PC-3 (cell line): ENCODE measurements at regions not wholly inside any gene's neighbourhood (a gene's known extent, or its start where the extent isn't known, plus 50 kb on each side); places are given as distances from the start of the nearest gene placed in this dataset.

ENCODE experiments used
- ATAC-seq: fragments of 200-7000 bp; cut with Tn5 transposase; 2 replicates; pipeline ENCODE4 v1.9.1; 2020; ENCODE audit warnings: mild to moderate bottlenecking, moderate library complexity
- BruUV-seq: library from RNA; stranded (reverse); fragments of 400-500 nt; replicated peaks from 2 replicates; lab custom pipeline; 2021; lab: Mats Ljungman, UMichigan
- CTCF ChIA-PET: fragments of 300-600 bp; sonication (Branson Sonifier 250); formaldehyde crosslinking; loops from one replicate; lab custom pipeline; 2022; ENCODE audit warnings: antibody characterized with exemption; lab: Charles Lee
- POLR2A ChIA-PET: fragments of 300-600 bp; sonication (Branson Sonifier 250); formaldehyde crosslinking; loops from one replicate; lab custom pipeline; 2022; ENCODE audit warnings: antibody characterized with exemption; ENCODE audit not compliant: unreplicated experiment; lab: Charles Lee
- DNase-seq: peaks from one replicate; pipeline ENCODE4 v3.0.0-alpha.2; 2015
- H2AFZ ChIP-seq: fragments of 300-600 bp; sonication (generic); 2 replicates; pipeline ENCODE4 v1.6.0; 2016; ENCODE audit warnings: antibody characterized with exemption, low read length
- H3F3A ChIP-seq: fragments of 300-600 bp; sonication (generic); one replicate; pipeline ENCODE4 v1.6.0; 2017; ENCODE audit warnings: antibody characterized with exemption, low read length, control low read depth, mild to moderate bottlenecking; ENCODE audit not compliant: unreplicated experiment
- H3K27ac ChIP-seq: fragments of 300-600 bp; sonication (generic); 2 replicates; pipeline ENCODE4 v1.5.1; 2016; ENCODE audit warnings: mild to moderate bottlenecking, low read length
- H3K27me3 ChIP-seq: fragments of 300-600 bp; sonication (generic); 2 replicates; pipeline ENCODE4 v1.6.1; 2016; ENCODE audit warnings: low read length, mixed read lengths
- H3K36me3 ChIP-seq: fragments of 300-600 bp; sonication (generic); 2 replicates; pipeline ENCODE4 v1.6.1; 2016; ENCODE audit warnings: low read depth, mixed run types, low read length, mixed read lengths
- H3K4me1 ChIP-seq: fragments of 300-600 bp; sonication (generic); 2 replicates; pipeline ENCODE4 v1.5.1; 2016; ENCODE audit warnings: low read length; ENCODE audit not compliant: insufficient read depth
- H3K4me2 ChIP-seq: fragments of 300-600 bp; sonication (generic); 2 replicates; pipeline ENCODE4 v1.6.0; 2016; ENCODE audit warnings: low read length
- H3K4me3 ChIP-seq: fragments of 300-600 bp; sonication (generic); 2 replicates; pipeline ENCODE4 v1.5.1; 2016; ENCODE audit warnings: mild to moderate bottlenecking, low read length, mixed read lengths
- H3K79me2 ChIP-seq: fragments of 300-600 bp; sonication (generic); 2 replicates; pipeline ENCODE4 v1.6.1; 2017; ENCODE audit warnings: low read length, mixed read lengths
- H3K9ac ChIP-seq: fragments of 300-600 bp; sonication (generic); 2 replicates; pipeline ENCODE4 v1.6.0; 2016; ENCODE audit warnings: mild to moderate bottlenecking, low read length
- H3K9me2 ChIP-seq: fragments of 300-600 bp; sonication (generic); replicated peaks from 2 replicates; pipeline ENCODE4 v1.6.1; 2016; ENCODE audit warnings: mixed run types, low read length, mixed read lengths
- H3K9me3 ChIP-seq: fragments of 300-600 bp; sonication (generic); 2 replicates; pipeline ENCODE4 v1.6.1; 2016; ENCODE audit warnings: low read length, mixed read lengths
- H4K20me1 ChIP-seq: fragments of 300-600 bp; sonication (generic); 2 replicates; pipeline ENCODE4 v1.6.1; 2016; ENCODE audit warnings: low read length, mixed read lengths
- EZH2 ChIP-seq: fragments of 300-600 bp; sonication (generic); IDR thresholded peaks from one replicate; pipeline ENCODE4 v1.6.1; 2017; ENCODE audit warnings: antibody characterized with exemption, mild to moderate bottlenecking, low read length; ENCODE audit not compliant: unreplicated experiment
- EZH2phosphoT487 ChIP-seq: fragments of 300-600 bp; sonication (generic); IDR thresholded peaks from 2 replicates; pipeline ENCODE4 v1.6.1; 2018; ENCODE audit warnings: mild to moderate bottlenecking, antibody characterized with exemption, low read length, borderline replicate concordance
- intact Hi-C: fragments of 100-400 bp; cut with micrococcal nuclease; formaldehyde crosslinking; loops from 2 replicates; pipeline ENCODE4 v1.9.0; 2023
- TF ChIP-seq, protein P1 (sequence below): fragments of 300-600 bp; sonication (generic); conservative IDR thresholded peaks from 2 replicates; pipeline ENCODE4 v1.5.1; 2017; ENCODE audit warnings: antibody characterized with exemption, low read depth, mild to moderate bottlenecking, low read length

DNA sequence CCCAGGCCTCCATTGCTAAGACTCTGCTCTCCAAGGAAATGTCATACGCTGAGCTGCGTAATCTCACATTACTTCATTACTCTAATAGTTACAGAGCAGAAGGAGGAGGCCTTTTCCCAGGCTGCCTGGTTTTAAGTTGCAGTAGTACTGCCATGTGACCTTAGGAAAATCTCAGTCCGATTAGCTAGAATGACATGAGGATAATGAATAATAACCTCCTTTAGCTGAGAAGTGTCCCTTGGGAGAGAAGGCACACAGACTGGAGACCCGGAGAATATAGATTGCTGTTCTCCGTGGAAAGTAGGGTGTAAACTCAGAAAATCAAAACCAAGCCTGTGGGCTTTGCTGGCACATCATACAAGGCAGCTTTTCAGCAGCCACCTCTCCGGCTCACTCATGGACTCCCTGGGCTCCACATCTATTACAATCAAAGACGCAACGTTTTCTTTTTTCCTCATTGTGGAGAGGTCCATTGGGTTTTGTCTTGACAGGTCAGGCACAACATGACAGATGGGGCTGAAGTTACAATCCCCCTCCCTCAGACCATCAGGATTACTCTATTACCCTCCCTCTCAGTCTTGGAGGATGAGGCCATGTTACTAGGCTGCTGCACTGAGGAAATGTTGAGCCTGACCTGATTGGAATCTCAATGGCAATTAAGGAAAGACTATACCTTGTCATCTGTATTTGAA lies 134.8 kb upstream of the MB21D2 start:
- POLR2A ChIA-PET, result no interaction called here
- no peak for DNase-seq
- Histone ChIP-seq H3F3A (no peaks in the 10 kb centered on the region), H3K9me2 (no peaks in the 10 kb centered on the region), H2AFZ (no peak overlapping the region), H3K9ac (no peak overlapping the region), H3K27me3 (peaks cover 69% of the 10 kb centered on the region), H3K4me2 (no peak overlapping the region), H3K4me1 (no peaks in the 10 kb centered on the region), H3K79me2 (no peaks in the 10 kb centered on the region), H3K36me3 (no peaks in the 10 kb centered on the region), H3K9me3 (no peaks in the 10 kb centered on the region), H3K27ac (no peak overlapping the region), H4K20me1 (no peaks in the 10 kb centered on the region), H3K4me3 (no peak overlapping the region)
- TF ChIP-seq, protein P1, sequence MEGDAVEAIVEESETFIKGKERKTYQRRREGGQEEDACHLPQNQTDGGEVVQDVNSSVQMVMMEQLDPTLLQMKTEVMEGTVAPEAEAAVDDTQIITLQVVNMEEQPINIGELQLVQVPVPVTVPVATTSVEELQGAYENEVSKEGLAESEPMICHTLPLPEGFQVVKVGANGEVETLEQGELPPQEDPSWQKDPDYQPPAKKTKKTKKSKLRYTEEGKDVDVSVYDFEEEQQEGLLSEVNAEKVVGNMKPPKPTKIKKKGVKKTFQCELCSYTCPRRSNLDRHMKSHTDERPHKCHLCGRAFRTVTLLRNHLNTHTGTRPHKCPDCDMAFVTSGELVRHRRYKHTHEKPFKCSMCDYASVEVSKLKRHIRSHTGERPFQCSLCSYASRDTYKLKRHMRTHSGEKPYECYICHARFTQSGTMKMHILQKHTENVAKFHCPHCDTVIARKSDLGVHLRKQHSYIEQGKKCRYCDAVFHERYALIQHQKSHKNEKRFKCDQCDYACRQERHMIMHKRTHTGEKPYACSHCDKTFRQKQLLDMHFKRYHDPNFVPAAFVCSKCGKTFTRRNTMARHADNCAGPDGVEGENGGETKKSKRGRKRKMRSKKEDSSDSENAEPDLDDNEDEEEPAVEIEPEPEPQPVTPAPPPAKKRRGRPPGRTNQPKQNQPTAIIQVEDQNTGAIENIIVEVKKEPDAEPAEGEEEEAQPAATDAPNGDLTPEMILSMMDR, result no peak
- TF ChIP-seq EZH2 (no peak), EZH2phosphoT487 (no peak)
- CTCF ChIA-PET, result no interaction called here
- no TSS peak for BruUV-seq
- intact Hi-C loops, result loop anchor here (5.0 kb wide), 1 partner anchor 585 kb away; no protein-coding TSS in a partner anchor
- no peak for ATAC-seq

DNA sequence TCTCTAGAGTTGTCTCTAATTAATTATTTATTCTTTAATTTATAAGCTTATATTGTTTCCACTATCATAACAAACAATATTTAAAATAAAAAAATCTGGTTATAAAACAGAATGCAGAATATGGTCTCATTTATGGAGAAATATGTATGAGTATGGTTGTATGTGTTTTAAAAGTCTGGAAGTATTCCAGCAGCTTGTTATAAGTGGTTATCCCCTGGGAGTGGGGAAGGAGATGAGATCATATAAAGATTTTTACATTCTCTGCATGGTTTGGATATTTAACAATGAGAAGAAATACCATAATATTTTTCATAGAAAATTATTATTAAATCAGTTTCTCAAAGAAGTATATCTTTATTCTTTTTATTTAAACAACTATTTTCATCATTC lies 135.4 kb upstream of the MB21D2 start:
- no peak for DNase-seq
- Histone ChIP-seq H3K9me3 (no peaks in the 10 kb centered on the region), H3K4me1 (no peaks in the 10 kb centered on the region), H3K79me2 (no peaks in the 10 kb centered on the region), H3K27ac (no peak overlapping the region), H2AFZ (no peak overlapping the region), H3K36me3 (no peaks in the 10 kb centered on the region), H3K27me3 (peaks cover 74% of the 10 kb centered on the region), H4K20me1 (no peaks in the 10 kb centered on the region), H3F3A (no peaks in the 10 kb centered on the region), H3K9ac (no peak overlapping the region), H3K4me3 (no peak overlapping the region), H3K9me2 (no peaks in the 10 kb centered on the region), H3K4me2 (no peak overlapping the region)
- TF ChIP-seq EZH2phosphoT487 (no peak), EZH2 (no peak)
- TF ChIP-seq, protein P1, result no peak
- ChIA-PET CTCF (no interaction called here), POLR2A (no interaction called here)
- intact Hi-C loops, result loop anchor here (5.0 kb wide), 1 partner anchor 586 kb away; no protein-coding TSS in a partner anchor
- BruUV-seq, result no TSS peak
- ATAC-seq, result no peak

DNA sequence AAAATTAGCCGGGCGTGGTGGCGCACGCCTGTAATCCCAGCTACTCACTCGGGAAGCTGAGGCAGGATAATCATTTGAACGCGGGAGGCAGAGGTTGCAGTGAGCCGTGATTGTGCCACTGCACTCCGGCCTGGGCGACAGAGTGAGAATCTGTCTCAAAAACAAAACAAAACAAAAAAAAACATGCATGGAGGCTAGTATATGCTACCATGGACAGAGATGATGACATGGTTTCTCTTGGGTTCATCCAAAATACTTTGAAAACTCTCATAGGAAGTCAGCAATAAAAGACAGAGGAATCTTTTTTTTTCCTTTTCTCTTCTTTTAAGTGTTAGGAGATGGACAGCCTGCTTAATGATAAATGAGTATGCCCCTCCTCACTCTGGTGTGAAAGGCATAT lies 137.7 kb upstream of the MB21D2 start:
- ChIA-PET POLR2A (no interaction called here), CTCF (no interaction called here)
- no TSS peak for BruUV-seq
- Histone ChIP-seq H2AFZ (no peak overlapping the region), H3K4me2 (no peak overlapping the region), H4K20me1 (no peaks in the 10 kb centered on the region), H3K9ac (no peak overlapping the region), H3K9me3 (no peaks in the 10 kb centered on the region), H3K4me1 (no peaks in the 10 kb centered on the region), H3K9me2 (no peaks in the 10 kb centered on the region), H3K4me3 (no peak overlapping the region), H3F3A (no peaks in the 10 kb centered on the region), H3K79me2 (no peaks in the 10 kb centered on the region), H3K27me3 (peaks cover 81% of the 10 kb centered on the region), H3K36me3 (no peaks in the 10 kb centered on the region), H3K27ac (no peak overlapping the region)
- ATAC-seq (no peak), DNase-seq (no peak)
- TF ChIP-seq EZH2 (no peak), EZH2phosphoT487 (no peak)
- TF ChIP-seq, protein P1, result no peak
- intact Hi-C loops, result no loop called here
